ENCODE measurements at regions not wholly inside any gene's neighbourhood (a gene's known extent, or its start where the extent isn't known, plus 50 kb on each side); places are given as distances from the start of the nearest gene placed in this dataset.

DNA sequence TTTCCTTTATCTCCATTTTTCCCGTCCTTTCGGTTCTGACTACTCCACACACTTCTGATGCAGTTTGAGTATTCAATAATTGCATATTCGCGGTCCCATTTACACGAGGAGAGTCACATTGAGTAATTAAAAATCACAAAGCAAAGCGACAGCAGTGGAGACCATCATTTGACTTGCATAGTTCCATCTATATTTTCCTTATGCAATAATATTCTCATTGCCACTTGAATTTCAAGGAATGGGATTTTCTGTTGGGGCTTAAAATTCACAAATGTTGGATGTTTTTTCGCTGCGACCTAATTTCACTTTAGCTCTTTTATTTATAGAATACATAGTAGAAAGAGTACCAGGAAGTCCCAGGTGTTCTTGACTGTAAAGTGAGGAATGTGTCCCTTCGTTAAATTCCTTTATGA is 186.8 kb downstream of the ZEB2 start:
- DNase-seq, result no peak

DNA sequence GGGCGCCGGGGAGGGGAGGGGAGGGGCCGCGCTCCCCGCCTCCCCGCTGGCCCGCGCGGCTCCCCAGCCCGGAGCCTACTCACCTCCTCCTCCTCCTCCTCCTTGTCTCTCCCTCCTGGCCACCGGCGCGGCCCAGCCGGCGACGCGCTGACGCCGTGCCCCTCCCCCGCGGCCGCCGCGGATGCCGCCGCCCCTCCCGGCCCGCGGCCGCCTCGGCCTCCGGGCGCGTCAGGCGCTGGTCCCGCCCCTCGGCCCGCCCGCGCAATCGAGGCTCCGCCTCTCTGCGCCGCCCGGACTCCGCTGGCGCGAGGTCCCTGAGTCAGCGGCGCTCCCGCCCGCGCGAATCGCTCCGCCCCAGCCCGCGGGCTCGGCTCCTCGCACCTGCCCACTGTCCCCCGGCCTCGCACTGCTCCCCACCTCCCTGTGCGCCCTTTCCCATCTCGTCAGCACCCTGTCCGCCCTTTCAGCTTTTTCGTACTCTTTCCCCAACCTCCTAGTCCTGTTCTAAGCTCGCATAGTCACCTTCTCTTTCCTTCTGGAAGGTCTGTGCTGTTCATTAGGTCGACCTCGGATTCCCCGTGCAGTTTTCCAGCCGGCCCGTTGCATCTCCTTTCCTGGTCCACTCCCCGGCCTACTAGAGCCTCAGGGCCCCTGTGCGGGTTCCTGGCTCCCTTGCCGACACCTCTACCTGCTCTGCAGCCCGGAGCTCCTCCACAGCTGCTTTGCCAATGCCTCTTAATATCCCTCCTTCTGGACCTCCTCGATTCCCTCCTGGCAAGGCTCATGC is 187.4 kb downstream of the ZEB2 start:
- DNase-seq, result peak; percentile 13

DNA sequence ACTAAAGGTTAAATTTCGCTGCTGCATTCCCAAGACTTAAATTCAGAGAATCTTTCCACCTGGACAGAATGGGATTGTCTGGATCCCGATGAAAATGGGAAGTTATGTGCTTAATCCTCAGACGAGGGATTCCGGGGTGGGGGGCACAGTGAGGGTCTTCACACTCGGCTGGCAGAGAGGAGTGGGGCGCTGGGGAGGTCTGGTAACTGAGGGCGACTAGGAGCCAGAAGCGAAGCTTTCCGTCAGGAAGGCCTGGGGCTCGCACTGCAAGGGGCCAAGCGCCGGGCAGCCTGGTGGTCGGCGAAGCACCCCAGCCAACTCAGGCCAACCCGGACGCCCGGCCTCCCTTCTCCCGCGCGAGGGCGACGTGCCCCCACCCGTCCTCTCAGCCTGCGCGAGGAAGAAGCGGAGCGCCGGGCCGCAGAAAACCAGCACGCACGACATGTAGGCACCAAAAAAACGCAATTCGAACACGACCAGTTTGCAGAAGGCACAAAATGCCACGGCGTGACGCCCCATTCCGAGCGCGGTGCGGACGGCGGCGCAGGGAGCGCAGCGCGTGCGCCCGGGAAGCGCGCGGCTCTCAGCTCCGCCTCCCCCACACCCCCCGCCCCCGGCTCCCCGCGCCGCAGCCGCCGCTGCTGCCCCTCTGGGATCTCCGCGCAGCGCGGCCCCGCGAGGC is 188.1 kb downstream of the ZEB2 start:
- no peak for DNase-seq

DNA sequence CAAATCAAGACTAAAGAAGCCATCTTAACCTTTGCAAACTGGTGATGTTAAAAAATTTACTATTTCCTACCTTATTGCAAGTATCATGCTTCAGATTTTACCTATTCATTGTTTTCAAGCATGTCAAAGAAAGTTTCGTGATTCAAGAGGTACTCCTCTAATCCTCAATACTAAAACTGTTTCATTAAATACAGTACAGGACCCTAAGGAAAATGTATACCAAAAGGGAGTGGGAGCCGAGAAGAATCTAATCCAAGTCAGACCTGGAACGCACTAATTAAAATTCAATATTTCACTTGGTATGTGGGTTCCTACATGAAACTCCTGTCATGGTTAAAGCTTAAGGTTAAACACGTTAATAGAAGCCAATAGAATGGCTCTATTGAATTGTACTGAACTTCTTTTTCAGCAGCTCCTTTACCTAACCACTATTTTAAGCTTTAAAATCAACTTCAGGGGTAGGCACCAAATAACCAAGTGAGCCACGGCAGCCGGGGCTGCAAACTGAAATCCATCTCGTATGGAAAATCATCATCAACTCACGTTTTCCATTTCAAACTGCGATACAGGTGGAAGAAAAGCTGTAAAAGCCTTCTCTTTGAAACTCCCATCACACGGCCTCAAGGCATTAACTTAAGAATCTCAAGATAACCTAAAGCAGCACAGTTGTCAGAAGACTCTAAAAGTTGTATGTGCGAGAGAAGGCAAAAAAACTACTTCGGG is 188.8 kb downstream of the ZEB2 start:
- no peak for DNase-seq

DNA sequence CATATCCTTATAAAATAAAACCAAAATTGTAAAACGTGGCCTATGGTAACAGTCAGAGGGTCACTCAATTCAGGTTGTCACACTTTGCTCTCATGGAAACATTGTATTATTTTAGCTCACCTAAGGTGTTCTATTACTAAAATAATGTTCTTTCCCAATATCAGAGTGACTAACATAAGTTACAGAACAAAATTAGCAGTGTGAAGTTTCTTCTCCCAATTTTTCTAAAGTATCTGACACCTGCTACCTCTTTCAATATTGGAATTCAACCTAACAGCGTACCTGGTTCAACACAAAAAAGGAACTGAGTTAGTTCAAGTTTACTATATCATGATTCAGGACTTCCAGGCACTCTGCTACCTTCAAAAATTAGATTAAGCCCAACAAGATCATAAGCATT is 190.4 kb downstream of the ZEB2 start:
- DNase-seq, result no peak

DNA sequence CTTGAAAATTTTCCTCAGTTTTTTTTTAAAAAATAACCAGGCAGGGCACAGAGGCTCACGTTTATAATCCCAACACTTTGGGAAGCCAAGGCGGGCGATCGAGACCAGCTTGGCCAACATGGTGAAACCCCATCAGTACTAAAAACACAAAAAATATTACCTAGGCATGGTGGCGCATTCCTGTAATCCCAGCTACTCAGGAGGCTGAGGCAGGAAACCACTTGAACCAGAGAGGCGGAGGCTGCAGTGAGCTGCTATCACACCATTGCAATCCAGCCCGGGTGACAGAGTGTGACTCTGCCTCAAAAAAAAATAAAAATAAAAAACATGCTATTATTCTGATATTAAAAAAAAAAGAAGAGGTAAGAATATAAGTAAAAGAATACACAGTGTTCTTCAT is 191.0 kb downstream of the ZEB2 start:
- no peak for DNase-seq

DNA sequence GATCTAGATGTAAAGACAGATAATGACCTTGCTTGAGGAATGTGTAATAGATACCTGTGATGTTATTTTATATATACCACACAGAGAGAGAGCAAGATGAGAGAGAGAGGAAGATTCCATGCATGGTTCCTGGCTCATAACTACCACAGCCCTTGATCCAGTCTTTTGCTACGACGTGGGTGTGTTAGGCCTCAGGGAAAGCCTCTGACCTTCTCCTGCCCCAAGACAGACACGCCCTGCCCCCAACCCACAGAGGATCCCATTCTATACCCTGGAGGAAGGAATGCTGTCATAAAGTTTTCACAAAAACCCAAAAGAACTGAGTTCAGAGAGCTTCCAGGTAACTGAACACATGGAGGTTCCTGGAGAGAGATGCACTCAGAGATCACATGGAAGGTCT is 193.1 kb downstream of the ZEB2 start:
- DNase-seq, result no peak

DNA sequence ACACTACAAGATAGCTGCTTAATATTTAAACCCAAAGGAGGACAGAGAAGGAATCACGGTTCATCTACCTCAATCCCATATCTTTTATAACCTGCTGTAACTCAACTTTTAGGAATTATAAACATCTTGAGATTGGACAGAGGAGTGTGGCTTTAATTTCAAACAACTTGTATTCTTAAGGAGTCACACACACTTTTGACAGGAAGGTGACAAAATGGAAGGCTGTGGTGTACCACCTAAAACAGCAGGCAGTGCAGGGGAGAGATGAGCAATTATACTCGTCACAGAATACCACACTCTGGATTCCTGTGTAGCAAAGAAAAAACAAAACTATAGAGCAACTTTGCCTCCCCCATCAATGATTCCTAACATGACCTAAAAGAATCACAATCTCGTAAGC is 194.8 kb downstream of the ZEB2 start:
- DNase-seq, result no peak

DNA sequence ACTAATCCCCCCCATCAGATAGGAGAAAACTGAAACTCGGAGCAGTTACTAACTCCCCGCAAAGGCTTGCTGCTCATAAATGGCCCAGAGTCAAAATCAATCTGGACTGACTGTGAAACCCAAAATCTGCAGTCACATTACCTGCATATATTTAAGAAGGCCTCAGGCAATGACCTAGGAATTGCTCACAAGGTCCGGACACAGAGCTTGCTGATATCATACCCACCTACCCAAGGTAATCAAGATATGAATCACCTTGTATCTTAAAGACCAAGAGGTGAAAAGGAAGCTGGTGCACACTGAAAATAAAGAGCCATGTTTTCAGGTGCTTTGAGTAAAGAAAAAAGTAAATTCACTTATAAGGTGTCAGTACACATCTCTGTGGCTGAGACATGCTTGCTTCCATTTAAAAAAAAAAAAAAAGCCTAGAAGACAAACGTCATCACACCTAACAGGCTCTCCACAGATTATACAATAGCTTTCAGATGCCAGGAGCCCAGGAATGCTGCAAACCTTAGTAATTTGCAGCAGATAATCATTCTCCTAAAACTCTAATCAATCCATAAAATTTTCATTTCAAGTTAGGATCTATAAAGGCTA is 195.4 kb downstream of the ZEB2 start:
- DNase-seq, result no peak

DNA sequence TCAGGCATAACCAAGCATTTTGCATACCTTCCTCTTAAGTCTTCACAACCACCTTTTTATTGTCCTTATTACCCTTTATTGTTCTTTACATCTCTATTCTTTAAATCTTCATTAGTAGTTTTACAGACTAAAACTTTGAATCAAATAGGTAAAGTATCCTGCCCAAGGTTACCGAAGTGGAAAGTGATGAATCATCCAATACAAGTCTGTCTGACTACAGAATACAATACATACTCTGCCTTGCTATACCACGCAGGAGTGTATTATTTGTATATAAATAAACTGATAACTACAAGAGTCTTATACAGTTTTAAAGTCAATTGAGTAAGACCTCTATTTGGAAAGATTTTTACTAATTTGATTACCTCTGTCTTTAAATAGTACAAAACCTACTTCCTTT is 196.0 kb downstream of the ZEB2 start:
- no peak for DNase-seq

DNA sequence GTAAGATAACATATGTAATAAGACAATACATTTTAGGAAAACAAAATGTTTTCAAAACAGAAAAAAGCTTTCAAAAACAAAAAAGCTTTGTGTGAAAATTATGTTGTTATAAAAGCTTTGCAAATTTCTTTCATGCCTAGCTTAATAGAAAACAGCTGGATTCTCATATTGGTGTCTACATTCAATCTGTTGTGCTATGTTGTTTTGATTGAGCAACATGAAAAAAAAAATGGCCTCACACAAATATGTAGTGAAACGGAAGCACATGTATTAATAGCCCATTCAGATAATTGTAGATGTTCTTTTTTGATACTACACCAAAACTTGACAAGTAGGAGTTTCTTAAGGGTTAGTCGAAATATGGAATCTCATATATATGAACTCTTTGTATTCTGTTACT is 197.5 kb downstream of the ZEB2 start:
- DNase-seq, result no peak

DNA sequence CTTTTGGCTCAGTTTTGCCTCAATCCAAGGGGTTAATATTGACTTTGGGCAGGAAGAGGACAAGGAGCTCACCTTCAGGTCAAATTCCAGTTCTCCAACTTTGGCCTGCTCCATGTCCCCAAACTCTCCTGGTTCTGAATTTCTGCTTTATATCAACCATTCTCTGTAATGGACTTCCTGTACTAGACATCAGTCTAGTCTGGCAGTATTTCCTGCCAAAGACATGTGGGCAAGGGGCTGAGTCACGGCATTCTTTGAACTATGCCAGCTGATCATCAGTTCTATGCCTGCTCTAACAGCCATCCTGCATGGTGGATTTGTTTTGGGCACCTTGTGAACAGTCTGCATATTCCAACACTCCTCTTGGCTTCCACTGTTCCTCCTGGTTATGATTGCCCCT is 199.4 kb downstream of the ZEB2 start:
- DNase-seq, result no peak

DNA sequence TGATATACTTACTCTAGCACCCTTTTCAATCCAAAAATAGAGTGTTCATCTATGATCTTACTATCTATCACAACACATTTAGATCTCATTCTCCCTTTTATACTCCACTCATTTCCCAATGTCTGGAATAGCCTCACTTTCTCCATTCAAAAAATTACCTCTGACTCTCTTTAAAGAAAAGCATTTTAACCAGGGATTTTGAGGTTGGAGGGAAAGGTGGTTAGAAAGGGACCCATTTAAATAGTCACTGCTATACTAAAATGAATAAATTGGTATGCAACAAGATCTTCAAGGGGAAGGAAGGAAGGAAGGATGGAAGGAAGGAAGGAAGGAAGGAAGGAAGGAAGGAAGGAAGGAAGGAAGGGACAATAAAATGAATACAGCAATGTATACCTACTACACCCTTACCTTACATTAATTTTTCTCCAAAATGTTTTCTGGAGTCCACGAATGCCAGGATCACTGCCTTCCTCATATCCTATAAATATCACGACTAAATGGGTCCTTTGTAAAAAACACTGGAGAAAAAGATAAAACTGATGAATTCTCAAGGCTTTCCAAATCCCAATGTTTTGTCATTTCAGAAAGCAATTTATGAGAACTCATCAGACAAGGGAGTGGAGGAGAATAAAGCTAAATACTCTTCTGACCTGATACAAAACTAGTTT is 202.7 kb downstream of the ZEB2 start:
- no peak for DNase-seq

DNA sequence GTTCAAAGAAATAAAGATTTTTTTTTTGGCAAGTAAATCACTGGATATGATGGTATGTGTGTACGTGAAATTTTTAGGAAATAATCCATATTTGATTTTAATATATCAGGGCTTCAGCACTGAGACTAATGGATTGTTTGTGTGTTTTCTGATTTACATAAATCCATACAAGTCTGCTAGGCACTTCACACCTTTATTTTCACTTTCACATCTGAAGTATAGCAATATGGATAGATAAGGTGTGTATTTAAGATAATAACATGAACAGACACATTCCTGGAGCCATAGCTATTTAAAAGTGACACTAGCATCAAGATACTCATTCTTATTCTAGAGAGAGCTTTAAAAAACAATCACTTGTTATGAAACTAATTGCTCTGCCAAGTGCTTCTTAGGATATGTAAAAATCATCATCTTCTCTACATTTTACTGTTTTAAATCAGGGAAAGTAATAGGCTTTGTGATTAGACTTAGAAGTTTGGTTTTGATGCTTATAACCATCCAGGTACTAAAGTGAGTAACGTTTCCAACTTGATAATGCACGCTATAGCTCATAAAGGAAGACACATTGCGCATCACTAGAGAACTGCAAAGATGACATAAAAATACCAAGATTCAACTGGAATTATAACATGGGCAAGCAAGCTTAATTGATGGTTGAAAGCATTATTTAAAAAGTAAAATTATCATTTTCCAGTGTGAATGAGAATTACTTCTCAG is 208.9 kb downstream of the ZEB2 start:
- DNase-seq, result no peak

DNA sequence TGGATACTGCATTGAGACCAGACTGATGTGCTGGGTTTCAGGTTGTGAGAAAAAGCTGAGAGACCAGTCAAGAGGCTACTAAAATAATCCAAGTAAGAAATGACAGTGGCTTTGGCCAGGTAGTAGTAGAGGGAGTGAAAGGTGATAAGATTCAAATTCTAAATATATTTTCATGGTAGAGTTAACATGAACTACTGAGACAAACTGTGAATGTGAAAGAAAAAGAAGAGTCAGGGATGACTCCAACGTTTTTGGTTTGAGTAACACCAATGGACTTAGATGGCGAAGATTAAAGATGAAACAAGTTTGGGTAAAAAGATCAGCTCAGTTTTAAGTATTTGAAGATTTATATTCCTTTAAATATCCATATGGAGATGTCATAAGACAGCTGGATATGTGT is 209.4 kb downstream of the ZEB2 start:
- DNase-seq, result no peak

DNA sequence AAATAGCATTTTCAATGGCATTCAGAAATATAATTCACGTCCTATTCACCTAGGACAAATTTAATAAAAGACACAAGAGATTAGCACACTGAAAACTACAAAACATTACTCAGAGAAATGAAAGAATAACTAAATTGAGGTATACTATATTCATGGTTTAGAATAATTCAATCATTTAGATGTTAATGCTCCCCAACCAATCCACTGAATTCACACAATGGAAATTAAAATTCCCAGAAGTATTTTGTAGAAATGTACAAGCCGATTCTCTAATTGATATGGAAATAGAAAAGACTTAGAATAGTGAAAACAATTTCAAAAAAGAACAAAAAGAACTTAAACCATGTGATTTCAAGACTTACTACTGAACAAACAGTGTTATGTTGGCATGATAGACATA is 212.2 kb downstream of the ZEB2 start:
- DNase-seq, result no peak

DNA sequence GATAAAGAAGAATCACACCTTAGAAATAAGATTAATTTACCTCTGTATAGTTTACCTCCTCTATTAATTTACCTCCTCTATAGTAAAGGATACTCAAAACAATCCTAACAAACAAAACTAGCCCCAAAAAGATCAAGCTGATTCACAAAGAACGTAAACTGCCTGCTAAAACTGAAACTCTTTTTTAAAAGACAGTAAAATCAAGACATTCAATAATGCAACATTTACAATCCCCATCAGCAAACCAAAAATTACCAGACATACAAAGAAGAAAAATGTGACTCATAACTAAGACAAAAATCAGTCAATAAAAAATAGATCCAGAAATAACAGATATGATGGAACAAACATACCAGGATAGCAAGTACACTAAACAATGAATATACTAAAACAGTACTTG is 215.7 kb downstream of the ZEB2 start:
- DNase-seq, result no peak

DNA sequence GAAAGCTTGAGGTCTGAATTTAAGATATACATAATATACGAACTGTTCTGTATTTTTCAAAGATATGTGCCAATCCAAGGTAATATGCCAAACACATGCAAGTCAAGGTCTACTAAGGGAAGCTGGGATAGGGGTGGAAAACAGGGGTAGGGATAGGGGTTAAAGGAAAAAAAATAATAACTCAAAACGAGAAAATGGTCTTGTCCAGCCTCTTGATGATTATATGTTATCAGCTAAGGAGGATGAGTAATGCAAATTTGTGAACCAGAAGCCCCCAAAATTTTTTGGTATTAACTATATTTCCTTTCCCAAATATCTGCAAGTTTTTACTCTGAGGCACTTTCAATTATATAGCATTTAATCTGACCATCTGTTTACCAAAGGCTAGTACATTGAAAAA is 219.3 kb downstream of the ZEB2 start:
- DNase-seq, result no peak

DNA sequence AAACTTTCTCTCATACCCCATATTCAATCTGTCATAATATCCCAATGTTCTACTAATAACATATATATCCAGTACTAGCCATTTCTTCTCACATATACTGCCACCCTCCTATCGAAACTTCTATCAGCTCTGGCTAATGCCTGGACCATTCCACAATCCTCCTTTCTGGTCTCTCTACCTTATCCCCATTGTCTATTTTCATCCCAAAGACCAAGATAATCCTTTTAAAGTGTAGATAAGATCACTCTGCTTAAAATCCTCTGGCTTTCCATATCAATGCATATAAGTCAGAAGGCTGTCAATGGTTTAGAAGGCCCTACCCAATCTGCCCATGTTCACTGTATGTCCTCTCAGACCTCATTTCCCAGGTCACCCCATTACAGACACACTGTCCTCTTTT is 229.6 kb downstream of the ZEB2 start:
- no peak for DNase-seq

DNA sequence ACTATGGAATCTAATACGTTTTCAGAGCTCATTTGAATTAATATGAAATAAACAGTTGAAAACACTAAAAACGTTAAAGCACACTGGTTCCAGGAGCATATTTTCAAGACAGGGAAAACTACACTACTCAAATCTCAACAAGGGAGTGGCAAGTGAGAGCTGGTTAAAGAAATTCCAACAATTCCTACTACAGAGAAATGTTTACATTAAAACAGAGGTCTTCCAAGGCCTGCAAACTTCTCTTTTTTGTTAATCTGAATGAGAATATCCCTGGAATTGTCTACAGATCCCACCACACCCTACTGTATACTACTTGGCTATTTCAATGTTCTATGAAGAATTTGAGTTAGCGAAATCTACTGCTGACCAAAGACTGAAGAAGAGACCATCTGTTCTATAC is 231.5 kb downstream of the ZEB2 start:
- no peak for DNase-seq

DNA sequence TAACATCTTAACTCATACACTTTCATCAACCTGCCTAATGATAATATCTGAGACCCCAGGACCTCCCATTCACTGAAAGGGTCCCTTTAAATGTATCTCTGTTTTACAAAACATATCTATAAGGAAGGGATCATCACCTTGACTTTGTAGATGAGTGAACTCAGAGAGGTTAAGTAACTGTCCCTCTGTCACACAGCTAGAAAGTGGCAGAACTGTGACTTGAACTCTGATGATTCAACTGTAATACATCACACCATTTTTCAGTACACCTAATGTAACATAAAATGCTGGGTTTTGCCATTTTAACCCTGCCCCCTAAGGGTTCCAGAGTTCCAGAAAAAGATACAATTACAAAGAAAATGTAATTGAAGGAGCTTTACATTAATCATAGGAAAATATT is 234.6 kb downstream of the ZEB2 start:
- no peak for DNase-seq

DNA sequence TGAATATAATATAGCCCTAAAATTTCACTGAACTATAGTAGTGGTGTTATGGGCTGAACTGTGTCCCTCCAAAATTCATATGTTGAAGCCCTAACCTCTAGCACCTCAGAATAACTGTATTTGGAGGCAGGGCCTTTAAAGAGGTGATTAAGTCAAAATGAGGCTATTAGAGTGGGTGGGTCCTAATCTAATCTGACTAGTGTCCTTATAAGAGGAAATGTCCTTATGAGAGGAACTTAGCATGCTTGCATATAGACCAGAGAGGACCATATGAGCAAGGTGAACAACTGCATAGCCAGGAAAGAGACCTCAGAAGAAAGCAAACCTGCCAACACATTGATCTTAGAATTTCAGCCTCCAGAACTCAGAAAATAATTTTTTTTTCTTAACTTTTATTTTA is 238.4 kb downstream of the ZEB2 start:
- DNase-seq, result no peak

DNA sequence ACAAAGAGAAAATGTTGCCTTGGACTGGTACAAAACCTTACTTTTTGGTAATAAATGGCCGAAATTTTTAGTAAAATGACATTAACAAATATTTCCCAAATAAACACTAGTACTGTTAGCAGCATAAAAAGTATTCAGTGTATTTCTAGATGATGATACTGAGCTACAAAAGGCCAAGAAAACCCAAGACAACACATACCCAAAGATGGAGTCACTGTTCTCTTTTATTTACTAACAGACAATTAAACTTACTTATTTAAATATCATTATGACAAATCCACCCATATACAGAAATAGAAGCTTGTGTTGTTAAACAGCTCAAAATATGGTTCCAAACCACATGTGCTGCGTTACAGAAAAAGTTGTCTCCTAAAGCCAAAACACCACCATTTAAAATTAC is 239.9 kb downstream of the ZEB2 start:
- DNase-seq, result no peak
